Adrenal gland (tissue), 9 donors: ENCODE measurements at regions not wholly inside any gene's neighbourhood (a gene's known extent, or its start where the extent isn't known, plus 50 kb on each side); places are given as distances from the start of the nearest gene placed in this dataset.

Experiments
- DNase-seq, 7 donors: peaks; one replicate each; pipeline ENCODE4 v3.0.0-alpha.2; 2019 to 2020
- H3K27ac ChIP-seq, 5 donors: fragments of 200-600 bp; sonication (generic) in 4 of 5; 1 replicate in 3 of 5; 2 replicates in 2 of 5; pipeline versions ENCODE4 v1.5.1 to v1.8.0; 2016 to 2020; ENCODE audit warnings: mild to moderate bottlenecking in 1 of 5
- H3K27me3 ChIP-seq: fragments of 200-600 bp; 2 replicates; pipeline ENCODE4 v1.8.0; 2021
- H3K36me3 ChIP-seq, 2 donors: fragments of 200-600 bp; replicated peaks in 1 of 2; 1 replicate in 1 of 2; 2 replicates in 1 of 2; pipeline versions ENCODE4 v1.5.1 to v1.8.0; 2018 to 2022
- H3K4me1 ChIP-seq, 2 donors: fragments of 200-600 bp; replicated peaks in 1 of 2; 1 replicate in 1 of 2; 2 replicates in 1 of 2; pipeline versions ENCODE4 v1.5.1 to v1.8.0; 2018 to 2021
- H3K4me3 ChIP-seq, 4 donors: fragments of 200-600 bp; sonication (generic) in 3 of 4; one replicate each; pipeline ENCODE4 v1.5.1; 2016 to 2018
- H3K9me3 ChIP-seq, 3 donors: fragments of 200-600 bp; sonication (generic) in 1 of 3; replicated peaks in 1 of 3; 1 replicate in 2 of 3; 2 replicates in 1 of 3; pipeline versions ENCODE4 v1.5.1 to v1.8.0; 2016 to 2021
- POLR2A ChIP-seq, 2 donors: fragments of 450-650 bp; IDR thresholded peaks; one replicate each; pipeline ENCODE4 v1.6.1; 2017; ENCODE audit warnings: antibody characterized with exemption in 2 of 2, mild to moderate bottlenecking in 2 of 2, moderate library complexity in 1 of 2
- WGBS, 4 donors: extraction: QIAGEN DNeasy Blood & Tissue Kit in 2 of 4; methylation state at CpG; one replicate each; pipeline versions ENCODE4 v1.1.5 to v1.1.7; 2013 to 2017; 5-methylcytosine and 5-hydroxymethylcytosine counted together
- intact Hi-C, 2 donors: fragments of 100-400 bp; cut with DNase I; formaldehyde crosslinking; loops; one replicate each; pipeline versions ENCODE4 v1.14.1 to v1.15.0; 2022 to 2023
- TF ChIP-seq, protein P1 (sequence below), 6 experiments: fragments of 450-650 bp in 4 of 6; fragments of 200-600 bp in 2 of 6; sonication (generic) in 1 of 6; IDR thresholded peaks; 1 replicate in 5 of 6; 2 replicates in 1 of 6; pipeline versions ENCODE4 v1.5.1 to v1.8.0; 2016 to 2021; ENCODE audit warnings: antibody characterized with exemption in 6 of 6, mild to moderate bottlenecking in 2 of 6, moderate library complexity in 1 of 6
- donor health status: healthy with polysubstance abuse.
- donor health status: Bipolar disorder and iron deficiency.
- donor health status: DM: yes; HTN: yes; CAD: no.
- donor health status: DM: no; HTN: no; CAD: no.
- donor health status: DM: no; HTN: no; CAD: no.

DNA sequence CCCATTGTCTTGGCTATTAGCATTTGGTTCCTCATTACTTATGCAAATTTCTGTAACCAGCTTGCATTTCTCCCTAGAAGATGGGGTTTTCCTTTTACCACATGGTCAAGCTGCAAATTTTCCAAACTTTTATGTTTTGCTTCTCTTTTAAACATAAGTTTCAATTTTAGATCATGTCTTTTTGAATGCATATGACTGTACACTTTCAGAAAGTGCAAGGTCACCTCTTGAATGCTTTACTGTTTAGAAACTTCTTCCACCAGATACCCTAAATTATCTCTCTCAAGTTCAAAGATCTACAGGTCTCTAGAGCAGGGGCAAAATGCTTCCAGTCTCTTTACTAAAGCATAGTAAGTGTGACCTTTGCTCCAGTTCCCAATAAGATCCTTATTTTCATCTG, 837.6 kb upstream of the NXPH2 start:
- TF ChIP-seq, protein P1, sequence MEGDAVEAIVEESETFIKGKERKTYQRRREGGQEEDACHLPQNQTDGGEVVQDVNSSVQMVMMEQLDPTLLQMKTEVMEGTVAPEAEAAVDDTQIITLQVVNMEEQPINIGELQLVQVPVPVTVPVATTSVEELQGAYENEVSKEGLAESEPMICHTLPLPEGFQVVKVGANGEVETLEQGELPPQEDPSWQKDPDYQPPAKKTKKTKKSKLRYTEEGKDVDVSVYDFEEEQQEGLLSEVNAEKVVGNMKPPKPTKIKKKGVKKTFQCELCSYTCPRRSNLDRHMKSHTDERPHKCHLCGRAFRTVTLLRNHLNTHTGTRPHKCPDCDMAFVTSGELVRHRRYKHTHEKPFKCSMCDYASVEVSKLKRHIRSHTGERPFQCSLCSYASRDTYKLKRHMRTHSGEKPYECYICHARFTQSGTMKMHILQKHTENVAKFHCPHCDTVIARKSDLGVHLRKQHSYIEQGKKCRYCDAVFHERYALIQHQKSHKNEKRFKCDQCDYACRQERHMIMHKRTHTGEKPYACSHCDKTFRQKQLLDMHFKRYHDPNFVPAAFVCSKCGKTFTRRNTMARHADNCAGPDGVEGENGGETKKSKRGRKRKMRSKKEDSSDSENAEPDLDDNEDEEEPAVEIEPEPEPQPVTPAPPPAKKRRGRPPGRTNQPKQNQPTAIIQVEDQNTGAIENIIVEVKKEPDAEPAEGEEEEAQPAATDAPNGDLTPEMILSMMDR (IDR thresholded peaks at IDR 0.05): no peak
- TF ChIP-seq POLR2A (IDR thresholded peaks at IDR 0.05): no peak
- no peaks in the 10 kb centered on the region for H3K4me1 ChIP-seq
- intact Hi-C loops: no loop called here
- H3K27ac ChIP-seq: no peak overlapping the region
- no peak overlapping the region for H3K4me3 ChIP-seq
- DNase-seq: no peak
- H3K36me3 ChIP-seq: no peaks in the 10 kb centered on the region
- no peaks in the 10 kb centered on the region for H3K27me3 ChIP-seq
- H3K9me3 ChIP-seq: no peaks in the 10 kb centered on the region

DNA sequence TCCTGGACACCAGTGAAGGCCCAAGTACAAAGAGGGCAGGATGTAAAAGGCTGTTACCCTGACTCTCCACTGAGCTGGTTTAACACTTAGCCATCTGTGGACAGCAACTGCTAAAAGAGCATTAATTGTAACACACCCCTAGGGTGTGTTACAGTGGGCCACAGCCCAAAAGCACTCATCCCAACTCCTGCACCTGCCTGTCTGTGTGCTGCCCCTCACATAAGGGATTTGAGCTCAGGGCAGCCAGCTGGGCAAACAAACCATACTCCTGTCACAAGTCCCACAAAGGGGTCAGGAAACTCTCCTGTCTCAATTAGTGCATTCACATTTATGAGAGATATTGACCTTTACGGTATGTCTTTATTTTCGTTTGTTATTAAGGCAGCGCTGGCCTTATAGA, 833.1 kb upstream of the NXPH2 start:
- 73 to 90% (median 84%) methylated on average over 3 of the region's 3 CpGs for WGBS, 4 donors
- TF ChIP-seq, protein P1 (IDR thresholded peaks at IDR 0.05): no peak
- no peaks in the 10 kb centered on the region for H3K9me3 ChIP-seq
- intact Hi-C loops: no loop called here
- H3K27ac ChIP-seq: no peak overlapping the region
- no peak for DNase-seq
- H3K36me3 ChIP-seq: no peaks in the 10 kb centered on the region
- H3K4me3 ChIP-seq: no peak overlapping the region
- no peaks in the 10 kb centered on the region for H3K27me3 ChIP-seq
- no peaks in the 10 kb centered on the region for H3K4me1 ChIP-seq

DNA sequence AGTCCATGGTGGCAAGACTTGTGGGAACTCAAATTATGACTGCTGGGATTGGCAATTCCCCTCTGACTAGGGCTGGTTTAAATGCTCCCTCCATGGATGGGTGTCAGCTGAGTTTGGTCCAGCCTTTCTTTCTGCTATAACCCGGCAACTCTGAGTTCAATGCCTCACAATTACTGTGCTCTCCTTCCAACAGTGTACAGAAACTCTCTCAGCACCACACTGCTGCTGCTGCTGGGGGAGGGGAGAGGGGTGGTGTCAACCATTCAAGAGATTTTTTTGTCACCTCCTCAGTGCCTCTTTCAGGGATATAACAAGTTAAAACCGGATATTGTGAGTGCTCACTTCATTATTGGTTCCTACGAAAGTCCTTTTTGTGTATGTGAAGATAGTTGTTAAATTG, 830.3 kb upstream of the NXPH2 start:
- H3K4me1 ChIP-seq: no peaks in the 10 kb centered on the region
- H3K27ac ChIP-seq: no peak overlapping the region
- H3K4me3 ChIP-seq: no peak overlapping the region
- TF ChIP-seq, protein P1 (IDR thresholded peaks at IDR 0.05): no peak
- no peak for TF ChIP-seq POLR2A (IDR thresholded peaks at IDR 0.05)
- WGBS, 4 donors: 38 to 72% (median 55%) methylated on average over 3 of the region's 3 CpGs
- no peaks in the 10 kb centered on the region for H3K9me3 ChIP-seq
- H3K27me3 ChIP-seq: no peaks in the 10 kb centered on the region
- no peaks in the 10 kb centered on the region for H3K36me3 ChIP-seq
- intact Hi-C loops: no loop called here
- DNase-seq: no peak

- Histone ChIP-seq H3K4me1 (no peaks in the 10 kb centered on the region), H3K4me3 (no peak overlapping the region), H3K36me3 (no peaks in the 10 kb centered on the region), H3K27ac (no peak overlapping the region), H3K9me3 (no peaks in the 10 kb centered on the region), H3K27me3 (no peaks in the 10 kb centered on the region)
- DNase-seq: no peak
- 46 to 90% (median 70%) methylated on average over 1 to 3 of the region's 3 CpGs for WGBS, 4 donors
- TF ChIP-seq, protein P1 (IDR thresholded peaks at IDR 0.05): no peak
- no peak for TF ChIP-seq POLR2A (IDR thresholded peaks at IDR 0.05)
- intact Hi-C loops: no loop called here
These were observed 828.9 kb upstream of the NXPH2 start for GRCh38 chr2:139609109-139609508.
